ENCODE measurements at regions not wholly inside any gene's neighbourhood (a gene's known extent, or its start where the extent isn't known, plus 50 kb on each side); places are given as distances from the start of the nearest gene placed in this dataset.

GRCh38 chr6:153621491-153621890, 417.5 kb upstream of the OPRM1 start:
- Histone ChIP-seq H4K5ac (ENCODE audit: insufficient read length, low read depth, low read length) (no peak overlapping the region), H2AK5ac (ENCODE audit: insufficient read length, low read length) (no peak overlapping the region), H3K23me2 (ENCODE audit: insufficient read length, low read depth, low read length, poor library complexity, severe bottlenecking) (no peaks in the 10 kb centered on the region), H2BK15ac (ENCODE audit: low read depth, low read length) (no peak overlapping the region), H3K79me2 (ENCODE audit: insufficient read depth, low read length) (no peaks in the 10 kb centered on the region), H3K56ac (ENCODE audit: insufficient read length, low read depth, low read length) (no peak overlapping the region), H4K91ac (ENCODE audit: insufficient read length, low read depth, low read length) (no peak overlapping the region), H2BK12ac (ENCODE audit: insufficient read length, low read depth, low read length) (no peak overlapping the region), H3K4me2 (ENCODE audit: insufficient read depth, insufficient read length, low read length) (no peak overlapping the region), H3K14ac (ENCODE audit: insufficient read depth, low read length) (no peak overlapping the region), H3K9ac (ENCODE audit: extremely low read depth, insufficient read length, low read length) (no peak overlapping the region), H3K79me1 (ENCODE audit: insufficient read depth, low read depth, low read length, poor library complexity, severe bottlenecking) (no peaks in the 10 kb centered on the region), H3K4ac (ENCODE audit: low read depth, low read length) (no peak overlapping the region), H2BK20ac (ENCODE audit: low read depth, low read length, poor library complexity, severe bottlenecking) (no peak overlapping the region), H4K20me1 (ENCODE audit: control insufficient read depth, insufficient read depth, insufficient read length) (no peaks in the 10 kb centered on the region), H3K23ac (ENCODE audit: insufficient read length, low read depth, low read length) (no peak overlapping the region), H3K18ac (ENCODE audit: insufficient read length, low read depth, low read length) (no peak overlapping the region), H3K4me1 (ENCODE audit: insufficient read depth, low read length) (no peaks in the 10 kb centered on the region), H4K8ac (replicated peaks; ENCODE audit: insufficient read length, low read depth, low read length) (no peak overlapping the region), H3K27me3 (ENCODE audit: insufficient read depth, low read length) (no peaks in the 10 kb centered on the region), H2BK120ac (ENCODE audit: low read depth, low read length, poor library complexity, severe bottlenecking) (no peak overlapping the region), H2BK5ac (ENCODE audit: insufficient read length, low read length) (no peak overlapping the region), H3K9me3 (ENCODE audit: control insufficient read depth, low read depth, low read length) (no peaks in the 10 kb centered on the region), H2AFZ (ENCODE audit: low read length) (no peak overlapping the region), H3T11ph (ENCODE audit: low read length) (no peak overlapping the region), H3K27ac (ENCODE audit: insufficient read length, low read depth, low read length) (no peak overlapping the region)
- Mint-ChIP-seq H3K4me3 (no peak overlapping the region), H3K27ac (no peak overlapping the region), H3K9me3 (no peaks in the 10 kb centered on the region), H3K4me1 (peaks cover 5 to 6% of the 10 kb centered on the region in 2 experiments), H3K27me3 (ENCODE audit: low read depth) (no peaks in the 10 kb centered on the region), H3K36me3 (ENCODE audit: insufficient read depth in 1 of 3, low read depth in 3 of 3) (no peaks in the 10 kb centered on the region)
- DNase-seq: no peak
- TF ChIP-seq CTCF (conservative IDR thresholded peaks at IDR 0.05): no peak
- WGBS (ENCODE audit: extremely low coverage, insufficient read length, low lambda C conversion rate): no CpG with 5 or more reads among the region's 2 CpGs
